ENCODE measurements at regions not wholly inside any gene's neighbourhood (a gene's known extent, or its start where the extent isn't known, plus 50 kb on each side); places are given as distances from the start of the nearest gene placed in this dataset.

- Mint-ChIP-seq H3K4me1 (no peaks in the 10 kb centered on the region), H3K27ac (ENCODE audit: unreplicated experiment) (no peak overlapping the region), H3K36me3 (ENCODE audit: low read depth) (no peaks in the 10 kb centered on the region), H3K4me3 (no peak overlapping the region), H3K27me3 (ENCODE audit: low read depth) (no peaks in the 10 kb centered on the region), H3K9me3 (no peaks in the 10 kb centered on the region)
- no peak for DNase-seq (ENCODE audit: low read depth, low spot score)
- TF ChIP-seq CTCF (conservative IDR thresholded peaks at IDR 0.05): no peak
Observed at GRCh38 chr6:15008269-15008668, 237.6 kb upstream of the JARID2 start.

- H3K9me3 Mint-ChIP-seq: no peaks in the 10 kb centered on the region
- H3K27me3 Mint-ChIP-seq (ENCODE audit: low read depth): peaks cover 4% of the 10 kb centered on the region
- no peak overlapping the region for H3K4me3 Mint-ChIP-seq
- TF ChIP-seq CTCF (conservative IDR thresholded peaks at IDR 0.05): no peak
- H3K27ac Mint-ChIP-seq (ENCODE audit: unreplicated experiment): no peak overlapping the region
- DNase-seq (ENCODE audit: low read depth, low spot score): no peak
- peaks cover 17% of the 10 kb centered on the region for H3K4me1 Mint-ChIP-seq
- no peaks in the 10 kb centered on the region for H3K36me3 Mint-ChIP-seq (ENCODE audit: low read depth)
Observed at GRCh38 chr6:15014958-15015357, 230.9 kb upstream of the JARID2 start.

- peak overlapping the region; percentile 32 for H3K27ac Mint-ChIP-seq (ENCODE audit: unreplicated experiment)
- no peak for DNase-seq (ENCODE audit: low read depth, low spot score)
- peaks cover 25% of the 10 kb centered on the region for H3K4me1 Mint-ChIP-seq
- no peak for TF ChIP-seq CTCF (conservative IDR thresholded peaks at IDR 0.05)
- no peaks in the 10 kb centered on the region for H3K36me3 Mint-ChIP-seq (ENCODE audit: low read depth)
- H3K27me3 Mint-ChIP-seq (ENCODE audit: low read depth): peaks cover 4% of the 10 kb centered on the region
- no peak overlapping the region for H3K4me3 Mint-ChIP-seq
- H3K9me3 Mint-ChIP-seq: no peaks in the 10 kb centered on the region
Observed at GRCh38 chr6:15016813-15017212, 229.1 kb upstream of the JARID2 start.

- peak; percentile 6 for DNase-seq (ENCODE audit: low read depth, low spot score)
- peaks cover 4% of the 10 kb centered on the region for H3K27me3 Mint-ChIP-seq (ENCODE audit: low read depth)
- H3K9me3 Mint-ChIP-seq: no peaks in the 10 kb centered on the region
- no peaks in the 10 kb centered on the region for H3K36me3 Mint-ChIP-seq (ENCODE audit: low read depth)
- peak overlapping the region; percentile 32 for H3K27ac Mint-ChIP-seq (ENCODE audit: unreplicated experiment)
- TF ChIP-seq CTCF (conservative IDR thresholded peaks at IDR 0.05): no peak
- peaks cover 29% of the 10 kb centered on the region for H3K4me1 Mint-ChIP-seq
- H3K4me3 Mint-ChIP-seq: no peak overlapping the region
Observed at GRCh38 chr6:15017261-15017660, 228.6 kb upstream of the JARID2 start.

- peaks cover 4% of the 10 kb centered on the region for H3K27me3 Mint-ChIP-seq (ENCODE audit: low read depth)
- no peak overlapping the region for H3K4me3 Mint-ChIP-seq
- peaks cover 30% of the 10 kb centered on the region for H3K4me1 Mint-ChIP-seq
- no peak for TF ChIP-seq CTCF (conservative IDR thresholded peaks at IDR 0.05)
- H3K9me3 Mint-ChIP-seq: no peaks in the 10 kb centered on the region
- no peaks in the 10 kb centered on the region for H3K36me3 Mint-ChIP-seq (ENCODE audit: low read depth)
- no peak overlapping the region for H3K27ac Mint-ChIP-seq (ENCODE audit: unreplicated experiment)
- DNase-seq (ENCODE audit: low read depth, low spot score): no peak
Observed at GRCh38 chr6:15017803-15018202, 228.1 kb upstream of the JARID2 start.
